GM18505 (cell line): ENCODE measurements at regions not wholly inside any gene's neighbourhood (a gene's known extent, or its start where the extent isn't known, plus 50 kb on each side); places are given as distances from the start of the nearest gene placed in this dataset.

Experiments used
- ATAC-seq: cut with Tn5 transposase; IDR thresholded peaks from one replicate; pipeline ENCODE4 v1.9.1; 2021; ENCODE audit not compliant: unreplicated experiment
- POLR2A ChIP-seq: IDR thresholded peaks from 4 replicates; pipeline ENCODE4 v1.6.1; 2011; ENCODE audit warnings: borderline replicate concordance; ENCODE audit not compliant: insufficient read depth, insufficient read length; ENCODE audit errors: extremely low read depth

GRCh38 chr12:22835431-22835830 is 210.5 kb downstream of the ETNK1 start:
- no peak for TF ChIP-seq POLR2A
- ATAC-seq, result no peak

- TF ChIP-seq POLR2A, result no peak
- ATAC-seq, result no peak
Observed at GRCh38 chr12:22850185-22850584, 225.2 kb downstream of the ETNK1 start.

- no peak for TF ChIP-seq POLR2A
- ATAC-seq, result no peak
Observed at GRCh38 chr12:22851532-22851931, 226.6 kb downstream of the ETNK1 start.

GRCh38 chr12:22855456-22855855 is 230.5 kb downstream of the ETNK1 start:
- no peak for TF ChIP-seq POLR2A
- ATAC-seq, result no peak

GRCh38 chr12:22856178-22856577 is 231.2 kb downstream of the ETNK1 start:
- no peak for TF ChIP-seq POLR2A
- ATAC-seq, result no peak

- TF ChIP-seq POLR2A, result no peak
- no peak for ATAC-seq
Observed at GRCh38 chr12:22858849-22859570, 234.0 kb downstream of the ETNK1 start.

- no peak for ATAC-seq
- TF ChIP-seq POLR2A, result no peak
Observed at GRCh38 chr12:22860926-22861325, 236.0 kb downstream of the ETNK1 start.

GRCh38 chr12:22865822-22866221 is 240.9 kb downstream of the ETNK1 start:
- TF ChIP-seq POLR2A, result no peak
- ATAC-seq, result no peak

- no peak for ATAC-seq
- no peak for TF ChIP-seq POLR2A
Observed at GRCh38 chr12:22866406-22866805, 241.4 kb downstream of the ETNK1 start.

GRCh38 chr12:22874151-22874550 is 249.2 kb downstream of the ETNK1 start:
- no peak for ATAC-seq
- no peak for TF ChIP-seq POLR2A

- no peak for ATAC-seq
- TF ChIP-seq POLR2A, result no peak
Observed at GRCh38 chr12:22876262-22876661, 251.3 kb downstream of the ETNK1 start.

GRCh38 chr12:22879203-22879602 is 254.2 kb downstream of the ETNK1 start:
- ATAC-seq, result no peak
- no peak for TF ChIP-seq POLR2A

- no peak for ATAC-seq
- no peak for TF ChIP-seq POLR2A
Observed at GRCh38 chr12:22880331-22880730, 255.4 kb downstream of the ETNK1 start.

GRCh38 chr12:22880807-22881206 is 255.8 kb downstream of the ETNK1 start:
- ATAC-seq, result no peak
- no peak for TF ChIP-seq POLR2A
